IMR-90 (cell line): ENCODE measurements at regions not wholly inside any gene's neighbourhood (a gene's known extent, or its start where the extent isn't known, plus 50 kb on each side); places are given as distances from the start of the nearest gene placed in this dataset.
A peak's percentile ranks its signal among the peaks of the same experiment; 100 is the strongest.

Experiments
- ATAC-seq: fragments of 200-7000 bp; cut with Tn5 transposase; 2 replicates; pipeline ENCODE4 v1.9.1; 2020; ENCODE audit warnings: low read depth, mild to moderate bottlenecking, moderate library complexity
- BruUV-seq: library from RNA; stranded (reverse); fragments of 400-500 nt; replicated peaks from 2 replicates; lab custom pipeline; 2021; lab: Mats Ljungman, UMichigan
- CTCF ChIA-PET: fragments of 300-600 bp; formaldehyde crosslinking; extraction: SDS; loops from one replicate; lab custom pipeline; 2021; ENCODE audit warnings: antibody characterized with exemption; lab: Yijun Ruan, JAX
- POLR2A ChIA-PET: fragments of 300-600 bp; sonication (Branson Sonifier 250); formaldehyde crosslinking; loops from one replicate; lab custom pipeline; 2022; ENCODE audit warnings: antibody characterized with exemption; ENCODE audit not compliant: unreplicated experiment; lab: Charles Lee
- DNase-seq: peaks from one replicate; pipeline ENCODE4 v3.0.0; 2013
- H2AFZ ChIP-seq: replicated peaks from 2 replicates; pipeline ENCODE3; 2013; ENCODE audit warnings: low read length, mild to moderate bottlenecking; ENCODE audit not compliant: poor library complexity
- H2AK5ac ChIP-seq: 2 replicates; pipeline ENCODE4 v1.6.1; 2013; ENCODE audit warnings: low read depth, low read length, inconsistent platforms
- H2AK9ac ChIP-seq: replicated peaks from 2 replicates; pipeline ENCODE3; 2013; ENCODE audit warnings: mild to moderate bottlenecking, low read depth, low read length, moderate library complexity; ENCODE audit not compliant: poor library complexity
- H2BK120ac ChIP-seq: 2 replicates; pipeline ENCODE4 v1.6.1; 2013; ENCODE audit warnings: low read depth, low read length, inconsistent platforms
- H2BK15ac ChIP-seq: 3 replicates; pipeline ENCODE4 v1.6.1; 2013; ENCODE audit warnings: low read depth, low read length, inconsistent platforms
- H2BK20ac ChIP-seq: 2 replicates; pipeline ENCODE4 v1.6.1; 2013; ENCODE audit warnings: low read depth, mild to moderate bottlenecking, inconsistent platforms, low read length, moderate library complexity
- H2BK5ac ChIP-seq: 2 replicates; pipeline ENCODE4 v1.6.1; 2013; ENCODE audit warnings: mild to moderate bottlenecking, low read depth, low read length, inconsistent platforms; ENCODE audit not compliant: poor library complexity, severe bottlenecking
- H3K14ac ChIP-seq: replicated peaks from 2 replicates; pipeline ENCODE4 v1.6.1; 2013; ENCODE audit warnings: low read depth, low read length, inconsistent platforms
- H3K18ac ChIP-seq: 2 replicates; pipeline ENCODE4 v1.6.1; 2013; ENCODE audit warnings: low read depth, low read length, control low read depth
- H3K23ac ChIP-seq: 2 replicates; pipeline ENCODE4 v1.6.1; 2013; ENCODE audit warnings: low read depth, low read length, inconsistent platforms
- H3K27ac ChIP-seq: 2 replicates; pipeline ENCODE4 v1.5.1; 2013; ENCODE audit warnings: mild to moderate bottlenecking, control low read depth, low read length; ENCODE audit not compliant: insufficient read depth
- H3K27me3 ChIP-seq: 2 replicates; pipeline ENCODE4 v1.6.1; 2013; ENCODE audit warnings: low read length; ENCODE audit not compliant: control insufficient read depth, insufficient read depth
- H3K36me3 ChIP-seq: 2 replicates; pipeline ENCODE4 v1.6.1; 2013; ENCODE audit warnings: low read length, mixed read lengths; ENCODE audit not compliant: control insufficient read depth, insufficient read depth
- H3K4ac ChIP-seq: 2 replicates; pipeline ENCODE4 v1.6.1; 2013; ENCODE audit warnings: low read depth, low read length, inconsistent platforms
- H3K4me1 ChIP-seq: 2 replicates; pipeline ENCODE4 v1.6.1; 2013; ENCODE audit warnings: low read length, mixed read lengths; ENCODE audit not compliant: control insufficient read depth, insufficient read depth
- H3K4me2 ChIP-seq: 2 replicates; pipeline ENCODE4 v1.6.1; 2013; ENCODE audit warnings: low read depth, mild to moderate bottlenecking, control low read depth, low read length, moderate library complexity
- H3K4me3 ChIP-seq: 2 replicates; pipeline ENCODE4 v1.5.1; 2013; ENCODE audit warnings: low read depth, mild to moderate bottlenecking, control low read depth, low read length, moderate library complexity; ENCODE audit not compliant: insufficient read depth
- H3K56ac ChIP-seq: 2 replicates; pipeline ENCODE4 v1.6.1; 2013; ENCODE audit warnings: low read length, inconsistent platforms; ENCODE audit not compliant: insufficient read depth; ENCODE audit errors: extremely low read depth
- H3K79me1 ChIP-seq, 2 experiments: 2 replicates each; pipeline ENCODE4 v1.6.1; 2013; ENCODE audit warnings: low read length in 2 of 2, inconsistent platforms in 1 of 2, low read depth in 1 of 2
- H3K9ac ChIP-seq: 2 replicates; pipeline ENCODE4 v1.6.1; 2013; ENCODE audit warnings: low read depth, low read length, control low read depth
- H3K9me1 ChIP-seq: 2 replicates; pipeline ENCODE4 v1.6.1; 2013; ENCODE audit warnings: low read length, inconsistent platforms; ENCODE audit not compliant: insufficient read depth
- H3K9me3 ChIP-seq: 2 replicates; pipeline ENCODE4 v1.6.1; 2013; ENCODE audit warnings: low read length; ENCODE audit not compliant: control insufficient read depth, insufficient read depth
- H4K20me1 ChIP-seq: 2 replicates; pipeline ENCODE4 v1.6.1; 2013; ENCODE audit warnings: low read length, inconsistent platforms; ENCODE audit not compliant: insufficient read depth
- H4K5ac ChIP-seq: 2 replicates; pipeline ENCODE4 v1.6.1; 2013; ENCODE audit warnings: mild to moderate bottlenecking, low read depth, low read length, control low read depth
- H4K8ac ChIP-seq, 2 experiments: 2 replicates each; pipeline ENCODE4 v1.6.1; 2013; ENCODE audit warnings: low read depth in 2 of 2, low read length in 2 of 2, control low read depth in 1 of 2, inconsistent platforms in 1 of 2
- H4K91ac ChIP-seq: 2 replicates; pipeline ENCODE4 v1.6.1; 2013; ENCODE audit warnings: low read depth, low read length, inconsistent platforms; ENCODE audit not compliant: insufficient read depth
- BHLHE40 ChIP-seq: fragments of 150-350 bp; IDR thresholded peaks from 2 replicates; pipeline ENCODE4 v1.6.1; 2016; ENCODE audit warnings: mild to moderate bottlenecking, low read depth, low read length
- CEBPB ChIP-seq: IDR thresholded peaks from 2 replicates; pipeline ENCODE4 v1.6.1; 2012; ENCODE audit warnings: low read depth, low read length, improper control_type of control experiment
- CHD1 ChIP-seq: IDR thresholded peaks from 2 replicates; pipeline ENCODE4 v1.6.1; 2012; ENCODE audit warnings: low read depth, low read length, improper control_type of control experiment
- CTCF ChIP-seq: conservative IDR thresholded peaks from 2 replicates; pipeline ENCODE4 v1.5.1; 2012; ENCODE audit warnings: mild to moderate bottlenecking, low read depth, low read length, improper control_type of control experiment
- ELK1 ChIP-seq: fragments of 150-350 bp; IDR thresholded peaks from 2 replicates; pipeline ENCODE4 v1.6.1; 2016; ENCODE audit warnings: low read depth, mild to moderate bottlenecking, low read length, moderate library complexity, borderline replicate concordance
- FOS ChIP-seq: fragments of 150-350 bp; IDR thresholded peaks from 2 replicates; pipeline ENCODE4 v1.6.1; 2016; ENCODE audit warnings: low read depth, low read length
- MAFK ChIP-seq: IDR thresholded peaks from 2 replicates; pipeline ENCODE4 v1.6.1; 2012; ENCODE audit warnings: low read depth, low read length, improper control_type of control experiment
- MAZ ChIP-seq: IDR thresholded peaks from 2 replicates; pipeline ENCODE4 v1.6.1; 2012; ENCODE audit warnings: low read depth, mild to moderate bottlenecking, low read length, improper control_type of control experiment, moderate library complexity, borderline replicate concordance
- MXI1 ChIP-seq: IDR thresholded peaks from 2 replicates; pipeline ENCODE4 v1.6.1; 2012; ENCODE audit warnings: low read depth, mild to moderate bottlenecking, low read length, moderate library complexity, borderline replicate concordance
- NFE2L2 ChIP-seq: fragments of 150-350 bp; IDR thresholded peaks from 2 replicates; pipeline ENCODE4 v1.6.1; 2016; ENCODE audit warnings: low read depth, mild to moderate bottlenecking, low read length
- POLR2A ChIP-seq: IDR thresholded peaks from 2 replicates; pipeline ENCODE4 v1.6.1; 2012; ENCODE audit warnings: mild to moderate bottlenecking, low read depth, low read length
- RAD21 ChIP-seq: IDR thresholded peaks from 2 replicates; pipeline ENCODE4 v1.6.1; 2012; ENCODE audit warnings: low read length, improper control_type of control experiment
- RCOR1 ChIP-seq: IDR thresholded peaks from 2 replicates; pipeline ENCODE4 v1.6.1; 2012; ENCODE audit warnings: mild to moderate bottlenecking, low read length, improper control_type of control experiment; ENCODE audit not compliant: insufficient replicate concordance
- RFX5 ChIP-seq: IDR thresholded peaks from 2 replicates; pipeline ENCODE4 v1.8.0; 2012; ENCODE audit warnings: low read depth, mild to moderate bottlenecking, low read length, moderate library complexity
- SMC3 ChIP-seq: fragments of 150-350 bp; IDR thresholded peaks from 2 replicates; pipeline ENCODE4 v1.6.1; 2016; ENCODE audit warnings: low read depth, mild to moderate bottlenecking, antibody characterized with exemption, low read length, moderate library complexity
- USF2 ChIP-seq: fragments of 150-350 bp; IDR thresholded peaks from 2 replicates; pipeline ENCODE4 v1.6.1; 2017; ENCODE audit warnings: mild to moderate bottlenecking, antibody characterized with exemption, low read length, low read depth
- WGBS, 2 experiments: methylation state at CpG; one replicate each; pipeline versions ENCODE4 v1.1.5 to v1.1.7; 2013; ENCODE audit warnings: missing lambda C conversion rate in 2 of 2; ENCODE audit not compliant: insufficient read length in 1 of 2; ENCODE audit errors: extremely low coverage in 2 of 2; 5-methylcytosine and 5-hydroxymethylcytosine counted together
- dilution Hi-C: fragments of 300-500 bp; cut with HindIII; formaldehyde crosslinking; loops from one replicate; pipeline ENCODE4 v1.14.3; 2018; ENCODE audit warnings: low sequenced_read_pairs; ENCODE audit not compliant: unreplicated experiment
- in situ Hi-C: fragments of 300-500 bp; cut with MboI; formaldehyde crosslinking; loops from 3 replicates; pipeline ENCODE4 v1.14.3; 2019; ENCODE audit warnings: low sequenced_read_pairs, inconsistent platforms, mixed read lengths
- intact Hi-C: fragments of 100-400 bp; cut with micrococcal nuclease; formaldehyde crosslinking; loops from 2 replicates; pipeline ENCODE4 v1.10.0; 2022

GRCh38 chr17:31649302-31649701, 209.7 kb downstream of the COPRS start:
- Histone ChIP-seq H2BK120ac (no peak overlapping the region), H3K27ac (no peak overlapping the region), H3K4ac (no peak overlapping the region), H2BK5ac (no peak overlapping the region), H3K4me3 (no peak overlapping the region), H3K23ac (no peak overlapping the region), H3K36me3 (no peaks in the 10 kb centered on the region), H3K9ac (no peak overlapping the region), H2BK20ac (no peak overlapping the region), H4K91ac (no peak overlapping the region), H3K9me3 (peaks cover 17% of the 10 kb centered on the region), H2AK5ac (no peak overlapping the region), H2BK15ac (no peak overlapping the region), H3K4me1 (no peaks in the 10 kb centered on the region), H3K18ac (no peak overlapping the region), H3K27me3 (no peaks in the 10 kb centered on the region), H3K79me1 (no peaks in the 10 kb centered on the region), H4K20me1 (no peaks in the 10 kb centered on the region), H3K9me1 (no peaks in the 10 kb centered on the region), H3K4me2 (no peak overlapping the region), H2AK9ac (no peak overlapping the region), H3K56ac (no peak overlapping the region), H3K14ac (0 out of 2 replicates have a peak overlapping the region, but pooled peaks have one; percentile 41), H2AFZ (peak overlapping the region; percentile 70), H4K8ac (no peak overlapping the region), H4K5ac (no peak overlapping the region)
- 90% methylated on average over 2 of the region's 3 CpGs; no CpG with 5 or more reads in 1 of the 2 experiments for WGBS, 2 experiments
- POLR2A ChIA-PET: no interaction called here
- intact Hi-C loops (loop anchor here (5.0 kb wide), 1 partner anchor 33 kb away; no protein-coding TSS in a partner anchor), dilution Hi-C loops (no loop called here), in situ Hi-C loops (no loop called here)
- DNase-seq (no peak), ATAC-seq (no peak)
- TF ChIP-seq MAZ (no peak), CTCF (no peak), MAFK (no peak), MXI1 (no peak), USF2 (no peak), RCOR1 (no peak), NFE2L2 (no peak), BHLHE40 (no peak), RAD21 (no peak), FOS (no peak), RFX5 (no peak), SMC3 (no peak), CEBPB (no peak), ELK1 (no peak), POLR2A (no peak), CHD1 (no peak)
- no TSS peak for BruUV-seq
- CTCF ChIA-PET: no interaction called here
